Naive thymus-derived CD8-positive, alpha-beta T cell (primary cell): ENCODE measurements at regions not wholly inside any gene's neighbourhood (a gene's known extent, or its start where the extent isn't known, plus 50 kb on each side); places are given as distances from the start of the nearest gene placed in this dataset.
A peak's percentile ranks its signal among the peaks of the same experiment; 100 is the strongest.

Experiments
- ATAC-seq, 2 donors: fragments of 150-1000 bp; cut with Tn5 transposase in 1 of 2; sonication (Bioruptor Pico), chemical (Tn5 transposase) in 1 of 2; 1 replicate in 1 of 2; 2 replicates in 1 of 2; pipeline ENCODE4 v1.10.0; 2021; ENCODE audit warnings: mild to moderate bottlenecking in 2 of 2, moderate library complexity in 2 of 2
- POLR2A ChIA-PET: fragments of 350-600 bp; sonication (Branson Sonifier 250); formaldehyde crosslinking; loops from one replicate; lab custom pipeline; 2021; ENCODE audit warnings: antibody characterized with exemption; lab: Charles Lee
- DNase-seq, 10 donors: peaks; one replicate each; pipeline versions ENCODE4 v3.0.0 to v3.0.0-alpha.2; 2020 to 2022
- H3K27ac Mint-ChIP-seq, 10 donors: one replicate each; pipeline ENCODE4 v1.8.0; 2020 to 2022; ENCODE audit warnings: mild to moderate bottlenecking in 10 of 10, mixed read lengths in 10 of 10, moderate library complexity in 4 of 10, inconsistent platforms in 1 of 10
- H3K27me3 Mint-ChIP-seq, 5 donors: one replicate each; pipeline ENCODE4 v1.8.0; 2021 to 2022; ENCODE audit warnings: mixed read lengths in 5 of 5
- H3K36me3 Mint-ChIP-seq, 3 donors: one replicate each; pipeline ENCODE4 v1.8.0; 2020 to 2022; ENCODE audit warnings: mixed read lengths in 3 of 3, mild to moderate bottlenecking in 2 of 3, inconsistent platforms in 1 of 3
- H3K4me1 Mint-ChIP-seq, 4 donors: one replicate each; pipeline ENCODE4 v1.8.0; 2021 to 2022; ENCODE audit warnings: mixed read lengths in 4 of 4
- H3K4me3 Mint-ChIP-seq, 10 donors: one replicate each; pipeline ENCODE4 v1.8.0; 2020 to 2022; ENCODE audit warnings: mild to moderate bottlenecking in 10 of 10, mixed read lengths in 10 of 10, moderate library complexity in 6 of 10, inconsistent platforms in 1 of 10
- H3K9me3 Mint-ChIP-seq, 9 donors: one replicate each; pipeline ENCODE4 v1.8.0; 2020 to 2022; ENCODE audit warnings: mixed read lengths in 9 of 9, mild to moderate bottlenecking in 3 of 9, inconsistent platforms in 1 of 9, moderate library complexity in 1 of 9

- Mint-ChIP-seq H3K27me3 (peaks cover 0 to 29% (median 5%) of the 10 kb centered on the region in 5 donors), H3K9me3 (no peaks in the 10 kb centered on the region), H3K27ac (no peak overlapping the region), H3K36me3 (no peaks in the 10 kb centered on the region), H3K4me1 (no peaks in the 10 kb centered on the region), H3K4me3 (no peak overlapping the region)
- ATAC-seq (no peak), DNase-seq (no peak)
- POLR2A ChIA-PET, result no interaction called here
These were observed 56.1 kb upstream of the ELMO1 start for GRCh38 chr7:37504801-37505200.

DNA sequence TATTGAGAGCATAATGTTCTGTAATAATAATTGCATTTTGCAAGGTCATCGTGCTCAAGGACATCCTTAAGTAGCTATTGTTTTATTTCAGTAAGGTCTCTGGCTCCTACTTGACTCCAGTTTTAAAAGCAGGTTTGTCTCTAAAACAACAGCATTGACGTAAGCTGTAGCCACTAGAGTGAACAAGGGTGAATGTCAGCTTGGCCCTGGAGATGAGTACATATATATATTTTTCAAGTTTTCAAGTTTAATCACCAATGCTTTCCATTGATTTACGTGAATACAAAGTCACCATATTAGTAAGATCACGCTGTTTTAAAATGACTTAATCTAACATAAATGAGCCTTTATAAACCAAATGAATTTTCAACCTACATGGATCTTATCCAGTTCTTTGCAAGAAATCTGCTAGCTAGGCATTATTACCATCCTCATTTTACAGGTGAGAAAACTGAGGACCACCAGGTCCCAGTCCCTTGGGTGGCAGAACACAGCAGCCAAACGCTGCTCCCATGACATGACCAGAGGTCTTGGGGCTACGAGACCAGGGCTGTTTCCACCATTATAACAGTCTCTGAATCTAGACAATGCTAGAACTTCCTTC is 57.2 kb upstream of the ELMO1 start:
- DNase-seq, result no peak
- POLR2A ChIA-PET, result no interaction called here
- H3K27ac Mint-ChIP-seq, result no peak overlapping the region

GRCh38 chr7:37508118-37508517 is 59.5 kb upstream of the ELMO1 start:
- no peaks in the 10 kb centered on the region for H3K4me1 Mint-ChIP-seq
- no peak overlapping the region for H3K4me3 Mint-ChIP-seq
- peaks cover 0 to 29% (median 7%) of the 10 kb centered on the region in 5 donors for H3K27me3 Mint-ChIP-seq
- H3K36me3 Mint-ChIP-seq, result no peaks in the 10 kb centered on the region
- no peak overlapping the region for H3K27ac Mint-ChIP-seq
- no peaks in the 10 kb centered on the region for H3K9me3 Mint-ChIP-seq
- no peak for DNase-seq
- POLR2A ChIA-PET, result no interaction called here
- no peak for ATAC-seq

More for the DNA sequence above, 57.2 kb upstream of the ELMO1 start:
- peaks cover 0 to 29% (median 7%) of the 10 kb centered on the region in 5 donors for H3K27me3 Mint-ChIP-seq
- ATAC-seq, result no peak
- H3K4me1 Mint-ChIP-seq, result no peaks in the 10 kb centered on the region
- H3K4me3 Mint-ChIP-seq, result no peak overlapping the region
- no peaks in the 10 kb centered on the region for H3K36me3 Mint-ChIP-seq
- no peaks in the 10 kb centered on the region for H3K9me3 Mint-ChIP-seq

GRCh38 chr7:37510043-37510634 is 61.5 kb upstream of the ELMO1 start:
- Mint-ChIP-seq H3K36me3 (no peaks in the 10 kb centered on the region), H3K4me3 (no peak overlapping the region), H3K27me3 (peaks cover 0 to 29% (median 4%) of the 10 kb centered on the region in 5 donors), H3K4me1 (no peaks in the 10 kb centered on the region), H3K27ac (no peak overlapping the region), H3K9me3 (no peaks in the 10 kb centered on the region)
- POLR2A ChIA-PET, result no interaction called here
- DNase-seq, result peak in 5 of 10 donors; percentile 7 to 38 (median 25)
- no peak for ATAC-seq

- POLR2A ChIA-PET, result no interaction called here
- Mint-ChIP-seq H3K9me3 (no peaks in the 10 kb centered on the region), H3K27me3 (peaks cover 0 to 36% (median 4%) of the 10 kb centered on the region in 5 donors), H3K27ac (no peak overlapping the region), H3K36me3 (no peaks in the 10 kb centered on the region), H3K4me1 (no peaks in the 10 kb centered on the region), H3K4me3 (no peak overlapping the region)
- DNase-seq, result no peak
- ATAC-seq, result no peak
These were observed 63.3 kb upstream of the ELMO1 start for GRCh38 chr7:37511915-37512314.

- Mint-ChIP-seq H3K9me3 (no peaks in the 10 kb centered on the region), H3K27me3 (peaks cover 0 to 11% (median 2%) of the 10 kb centered on the region in 5 donors), H3K4me3 (no peak overlapping the region), H3K4me1 (no peaks in the 10 kb centered on the region), H3K27ac (no peak overlapping the region), H3K36me3 (no peaks in the 10 kb centered on the region)
- ATAC-seq, result no peak
- POLR2A ChIA-PET, result no interaction called here
- no peak for DNase-seq
These were observed 65.8 kb upstream of the ELMO1 start for GRCh38 chr7:37514497-37514896.

GRCh38 chr7:37516664-37517063 is 68.0 kb upstream of the ELMO1 start:
- H3K27ac Mint-ChIP-seq, result no peak overlapping the region
- no peak overlapping the region for H3K4me3 Mint-ChIP-seq
- no peaks in the 10 kb centered on the region for H3K4me1 Mint-ChIP-seq
- POLR2A ChIA-PET, result no interaction called here
- no peak for ATAC-seq
- no peaks in the 10 kb centered on the region for H3K9me3 Mint-ChIP-seq
- H3K36me3 Mint-ChIP-seq, result no peaks in the 10 kb centered on the region
- DNase-seq, result no peak
- peaks cover 0 to 19% (median 4%) of the 10 kb centered on the region in 5 donors for H3K27me3 Mint-ChIP-seq

- DNase-seq (no peak), ATAC-seq (no peak)
- Mint-ChIP-seq H3K36me3 (no peaks in the 10 kb centered on the region), H3K4me3 (no peak overlapping the region), H3K4me1 (no peaks in the 10 kb centered on the region), H3K27me3 (peaks cover 0 to 21% (median 4%) of the 10 kb centered on the region in 5 donors), H3K27ac (no peak overlapping the region), H3K9me3 (no peaks in the 10 kb centered on the region)
- POLR2A ChIA-PET, result no interaction called here
These were observed 69.6 kb upstream of the ELMO1 start for GRCh38 chr7:37518266-37518665.

GRCh38 chr7:37524056-37524455 is 75.4 kb upstream of the ELMO1 start:
- H3K27me3 Mint-ChIP-seq, result peaks cover 0 to 20% (median 11%) of the 10 kb centered on the region in 5 donors
- no peak overlapping the region for H3K4me3 Mint-ChIP-seq
- no peaks in the 10 kb centered on the region for H3K4me1 Mint-ChIP-seq
- H3K36me3 Mint-ChIP-seq, result no peaks in the 10 kb centered on the region
- POLR2A ChIA-PET, result no interaction called here
- ATAC-seq, result no peak
- H3K9me3 Mint-ChIP-seq, result no peaks in the 10 kb centered on the region
- no peak overlapping the region for H3K27ac Mint-ChIP-seq
- no peak for DNase-seq

DNA sequence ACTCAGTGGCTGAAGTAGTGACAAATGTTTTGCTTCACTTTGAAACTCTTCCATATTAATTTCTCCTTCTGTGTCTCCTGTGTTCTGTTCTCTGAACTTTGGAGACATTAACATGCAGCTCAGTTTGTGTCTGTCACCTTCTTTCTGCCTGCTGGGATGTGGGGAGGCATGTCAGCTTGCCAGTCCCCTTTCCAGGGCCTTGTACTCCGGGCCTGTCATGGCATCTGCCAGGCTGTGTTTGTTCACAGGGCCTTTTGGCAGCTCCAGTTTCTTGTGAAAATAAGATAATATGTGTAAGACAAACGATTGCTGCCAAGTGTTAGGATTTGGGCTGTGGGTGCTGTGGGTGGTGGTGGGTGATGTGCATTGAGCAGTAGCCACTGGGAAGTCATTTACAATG is 76.1 kb upstream of the ELMO1 start:
- ATAC-seq (no peak), DNase-seq (no peak)
- Mint-ChIP-seq H3K4me1 (no peaks in the 10 kb centered on the region), H3K4me3 (no peak overlapping the region), H3K9me3 (no peaks in the 10 kb centered on the region), H3K36me3 (no peaks in the 10 kb centered on the region), H3K27ac (no peak overlapping the region), H3K27me3 (peaks cover 0 to 16% (median 9%) of the 10 kb centered on the region in 5 donors)
- POLR2A ChIA-PET, result interaction anchor here (0.8 kb wide), 1 partner anchor 263 kb away, joined by 3 read pairs; no protein-coding TSS in a partner anchor

- H3K27ac Mint-ChIP-seq, result no peak overlapping the region
- ATAC-seq (no peak), DNase-seq (no peak)
- H3K36me3 Mint-ChIP-seq, result no peaks in the 10 kb centered on the region
- POLR2A ChIA-PET, result no interaction called here
- H3K9me3 Mint-ChIP-seq, result peaks cover 0 to 5% (median 0%) of the 10 kb centered on the region in 9 donors
- H3K4me3 Mint-ChIP-seq, result no peak overlapping the region
- H3K27me3 Mint-ChIP-seq, result peaks cover 0 to 11% (median 7%) of the 10 kb centered on the region in 5 donors
- no peaks in the 10 kb centered on the region for H3K4me1 Mint-ChIP-seq
These were observed 78.0 kb upstream of the ELMO1 start for GRCh38 chr7:37526623-37527022.

GRCh38 chr7:37527109-37527508 is 78.4 kb upstream of the ELMO1 start:
- H3K9me3 Mint-ChIP-seq, result peaks cover 0 to 5% (median 0%) of the 10 kb centered on the region in 9 donors
- H3K4me1 Mint-ChIP-seq, result no peaks in the 10 kb centered on the region
- no peak overlapping the region for H3K27ac Mint-ChIP-seq
- no peak for DNase-seq
- no peak for ATAC-seq
- no peaks in the 10 kb centered on the region for H3K36me3 Mint-ChIP-seq
- peaks cover 0 to 11% (median 7%) of the 10 kb centered on the region in 5 donors for H3K27me3 Mint-ChIP-seq
- POLR2A ChIA-PET, result no interaction called here
- no peak overlapping the region for H3K4me3 Mint-ChIP-seq

DNA sequence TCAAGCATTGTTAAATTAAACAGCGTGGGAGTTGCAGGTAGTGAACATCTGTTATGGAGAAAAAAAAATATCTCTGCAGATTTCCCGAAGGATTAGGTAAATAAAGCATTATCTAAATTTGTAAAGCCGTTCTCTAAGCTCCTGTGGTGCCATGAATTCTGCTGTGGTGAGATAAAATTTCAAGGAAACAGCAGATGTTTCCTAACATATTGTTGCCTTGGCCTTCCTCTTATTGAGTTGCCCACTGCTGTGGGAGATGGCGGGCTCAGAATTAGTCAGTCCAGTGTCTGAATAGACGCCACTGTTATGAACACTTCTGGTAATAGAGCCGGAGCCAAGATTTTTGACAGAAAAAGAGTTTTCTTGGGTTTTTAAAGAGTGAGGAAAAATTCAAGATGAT is 82.6 kb upstream of the ELMO1 start:
- H3K36me3 Mint-ChIP-seq, result peaks cover 0 to 12% (median 8%) of the 10 kb centered on the region in 3 donors
- ATAC-seq (no peak), DNase-seq (no peak)
- H3K9me3 Mint-ChIP-seq, result peaks cover 0 to 23% (median 4%) of the 10 kb centered on the region in 9 donors
- POLR2A ChIA-PET, result no interaction called here
- no peaks in the 10 kb centered on the region for H3K4me1 Mint-ChIP-seq
- H3K27me3 Mint-ChIP-seq, result peaks cover 0 to 6% (median 2%) of the 10 kb centered on the region in 5 donors
- H3K4me3 Mint-ChIP-seq, result no peak overlapping the region
- no peak overlapping the region for H3K27ac Mint-ChIP-seq
